ENCODE measurements at regions not wholly inside any gene's neighbourhood (a gene's known extent, or its start where the extent isn't known, plus 50 kb on each side); places are given as distances from the start of the nearest gene placed in this dataset.
"Not testable (repeated sequence)": the region's sequence is repeated elsewhere in the genome, so short reads cannot be mapped to it uniquely, and the experiment has no call there.

DNA sequence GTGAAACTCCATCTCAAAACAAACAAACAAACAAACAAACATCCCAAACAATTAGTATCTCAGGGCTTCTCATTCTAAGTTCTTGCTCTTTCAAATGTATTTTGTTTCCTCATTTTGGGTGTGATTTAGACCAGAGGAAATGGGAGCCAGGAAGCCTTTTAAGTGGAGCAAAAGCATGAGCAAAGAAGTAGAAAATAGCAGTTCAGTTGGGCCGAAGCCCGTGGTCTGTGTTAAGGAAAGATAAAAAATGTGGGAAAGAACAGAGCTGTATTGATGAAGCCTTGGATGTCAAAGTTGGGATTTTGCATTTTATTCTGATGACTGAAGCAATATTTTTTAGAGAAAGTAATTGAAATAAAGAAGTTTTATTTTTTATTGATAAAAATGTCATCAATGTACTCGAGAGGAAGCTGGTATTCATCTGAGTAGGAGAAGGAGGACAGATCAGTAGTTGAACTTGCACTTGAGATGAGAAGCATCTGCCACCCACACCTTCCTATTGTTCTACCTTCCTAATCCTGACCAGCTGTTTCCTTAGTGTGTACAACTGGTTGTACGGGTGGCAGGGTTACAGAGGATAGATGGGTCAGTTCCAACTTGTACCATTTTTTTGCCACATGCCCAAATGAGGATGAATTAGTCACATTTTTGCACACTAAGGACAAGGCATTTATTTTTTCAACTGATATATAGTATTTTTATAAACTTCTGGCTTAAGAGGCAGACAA lies 56.1 kb downstream of the KIAA0408 start:
- H3K4me1 ChIP-seq, result peaks cover 0 to 2% (median under 1%) of the 10 kb centered on the region in 4 donors
- H3K4me3 ChIP-seq, result no peak overlapping the region
- no peak for DNase-seq (ENCODE audit: low spot score in 2 of 2)
- H3K36me3 ChIP-seq, result no peaks in the 10 kb centered on the region
- WGBS, 2 donors, result 49 to 51% methylated on average over 4 of the region's 4 CpGs
- TF ChIP-seq, protein P1, sequence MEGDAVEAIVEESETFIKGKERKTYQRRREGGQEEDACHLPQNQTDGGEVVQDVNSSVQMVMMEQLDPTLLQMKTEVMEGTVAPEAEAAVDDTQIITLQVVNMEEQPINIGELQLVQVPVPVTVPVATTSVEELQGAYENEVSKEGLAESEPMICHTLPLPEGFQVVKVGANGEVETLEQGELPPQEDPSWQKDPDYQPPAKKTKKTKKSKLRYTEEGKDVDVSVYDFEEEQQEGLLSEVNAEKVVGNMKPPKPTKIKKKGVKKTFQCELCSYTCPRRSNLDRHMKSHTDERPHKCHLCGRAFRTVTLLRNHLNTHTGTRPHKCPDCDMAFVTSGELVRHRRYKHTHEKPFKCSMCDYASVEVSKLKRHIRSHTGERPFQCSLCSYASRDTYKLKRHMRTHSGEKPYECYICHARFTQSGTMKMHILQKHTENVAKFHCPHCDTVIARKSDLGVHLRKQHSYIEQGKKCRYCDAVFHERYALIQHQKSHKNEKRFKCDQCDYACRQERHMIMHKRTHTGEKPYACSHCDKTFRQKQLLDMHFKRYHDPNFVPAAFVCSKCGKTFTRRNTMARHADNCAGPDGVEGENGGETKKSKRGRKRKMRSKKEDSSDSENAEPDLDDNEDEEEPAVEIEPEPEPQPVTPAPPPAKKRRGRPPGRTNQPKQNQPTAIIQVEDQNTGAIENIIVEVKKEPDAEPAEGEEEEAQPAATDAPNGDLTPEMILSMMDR (IDR thresholded peaks at IDR 0.05), result no peak
- no peak overlapping the region for H3K27ac ChIP-seq
- no peaks in the 10 kb centered on the region for H3K27me3 ChIP-seq
- no peaks in the 10 kb centered on the region for H3K9me3 ChIP-seq

DNA sequence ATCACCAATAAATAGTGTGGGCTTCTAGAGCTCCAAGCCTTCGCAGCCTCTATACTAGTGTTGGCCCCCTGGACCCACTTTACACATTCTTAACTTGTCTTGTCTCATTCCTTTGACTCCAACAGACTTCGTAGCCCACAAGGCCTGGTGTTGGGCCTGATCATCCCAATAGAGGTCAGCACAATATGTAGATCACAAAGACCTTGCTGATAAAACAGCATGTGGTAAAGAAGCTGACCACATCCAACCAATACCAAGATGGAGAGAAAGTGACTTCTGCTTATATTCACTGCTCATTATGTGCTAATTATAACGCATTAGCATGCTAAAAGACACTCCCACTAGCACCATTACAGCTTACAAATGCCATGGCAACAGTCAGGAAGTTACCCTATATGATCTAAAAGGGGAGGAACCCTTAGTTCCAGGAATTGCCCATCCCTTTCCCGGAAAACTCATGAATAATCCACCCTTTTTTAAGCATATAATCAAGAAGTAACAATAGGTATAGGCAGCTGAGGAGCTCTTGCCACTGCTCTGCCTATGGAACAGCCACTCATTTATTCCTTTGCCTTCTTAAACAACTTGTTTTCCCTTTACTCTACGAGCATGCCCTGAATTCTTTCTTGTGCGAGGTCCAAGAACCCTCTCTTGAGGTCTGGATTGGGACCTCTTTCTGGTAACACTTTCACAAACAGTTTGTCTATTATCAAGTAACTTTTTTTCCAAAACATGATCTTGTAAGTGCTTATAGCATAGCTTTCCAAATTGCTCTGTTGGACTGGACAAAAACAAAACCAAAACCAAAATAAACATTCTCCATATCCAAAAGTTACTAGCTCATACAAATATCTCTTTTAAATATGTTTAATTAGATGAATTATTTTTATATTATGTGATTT lies 54.6 kb upstream of the ECHDC1 start:
- peak overlapping the region in 2 of 4 donors; percentile 20 to 36 for H3K27ac ChIP-seq
- TF ChIP-seq EP300 (IDR thresholded peaks at IDR 0.05) (no peak), POLR2A (IDR thresholded peaks at IDR 0.05) (no peak)
- TF ChIP-seq, protein P1 (IDR thresholded peaks at IDR 0.05), result no peak
- H3K27me3 ChIP-seq, result no peaks in the 10 kb centered on the region
- DNase-seq (ENCODE audit: low spot score in 2 of 2), result no peak
- 62 to 63% methylated on average over 6 of the region's 6 CpGs for WGBS, 2 donors
- H3K4me1 ChIP-seq, result peaks cover 0 to 5% (median 2%) of the 10 kb centered on the region in 4 donors
- no peaks in the 10 kb centered on the region for H3K9me3 ChIP-seq
- H3K36me3 ChIP-seq, result no peaks in the 10 kb centered on the region
- H3K4me3 ChIP-seq, result no peak overlapping the region

DNA sequence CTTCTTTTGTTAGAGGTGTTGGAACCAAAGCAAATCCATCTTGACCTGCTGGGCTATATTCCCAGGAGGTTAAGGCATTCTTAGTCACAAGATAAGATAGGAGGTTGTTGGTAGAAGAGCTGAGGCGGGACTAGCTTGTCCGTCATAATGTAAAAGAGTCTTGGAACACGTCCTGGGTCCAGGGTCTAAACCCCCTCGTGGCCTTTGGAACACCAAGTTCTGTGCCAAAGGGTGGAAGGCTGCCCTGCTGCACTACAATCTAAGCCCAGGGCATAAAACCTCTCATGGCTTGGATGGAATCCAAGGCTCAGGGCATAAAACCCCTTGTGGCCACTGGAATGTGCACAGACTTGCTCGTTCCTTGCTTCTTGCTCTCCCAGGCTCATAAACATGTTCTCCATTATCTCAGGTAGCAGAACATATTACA lies 53.8 kb upstream of the ECHDC1 start:
- not testable (repeated sequence) for DNase-seq (ENCODE audit: low spot score in 2 of 2); H3K4me1 ChIP-seq; H3K9me3 ChIP-seq; H3K4me3 ChIP-seq; H3K27me3 ChIP-seq; H3K27ac ChIP-seq; H3K36me3 ChIP-seq
- WGBS, 2 donors, result 64 to 70% methylated on average over 5 of the region's 5 CpGs
